ENCODE measurements at regions not wholly inside any gene's neighbourhood (a gene's known extent, or its start where the extent isn't known, plus 50 kb on each side); places are given as distances from the start of the nearest gene placed in this dataset.

DNA sequence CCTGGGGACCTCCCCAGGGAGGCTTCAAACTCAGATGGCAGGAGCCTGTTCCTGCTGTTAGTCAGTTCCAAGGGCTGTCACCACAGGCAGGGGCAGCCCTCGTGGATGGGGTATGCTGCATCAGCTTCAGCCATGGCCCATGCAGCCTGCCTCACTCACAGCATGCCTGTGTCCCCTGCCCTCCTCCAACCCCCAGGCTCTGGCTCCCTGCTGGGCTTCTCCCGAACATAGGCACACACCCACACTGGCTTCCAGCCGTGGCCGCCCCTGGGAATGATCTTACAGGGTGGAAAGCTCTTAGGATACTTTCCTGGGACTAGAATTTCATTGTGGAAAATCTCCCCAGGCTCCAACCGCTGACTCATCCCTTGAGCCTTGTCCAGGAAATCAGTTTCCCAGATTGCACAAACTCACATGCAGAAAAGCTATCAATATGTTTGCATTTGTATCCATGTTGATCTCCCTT, 163.8 kb downstream of the SEC61B start:
- TF ChIP-seq FOXP1 (CRISPR knock-in tag; IDR thresholded peaks at IDR 0.05): no peak
- no peak for TF ChIP-seq HMGN3 (IDR thresholded peaks at IDR 0.05; ENCODE audit: borderline replicate concordance, extremely low read depth, insufficient read length, low read depth, low read length)
- no peak for TF ChIP-seq HLTF (IDR thresholded peaks at IDR 0.05)
- TF ChIP-seq ZBTB7A (IDR thresholded peaks at IDR 0.05; ENCODE audit: borderline replicate concordance, control insufficient read depth, low read depth, low read length): no peak
- TF ChIP-seq, protein P1, sequence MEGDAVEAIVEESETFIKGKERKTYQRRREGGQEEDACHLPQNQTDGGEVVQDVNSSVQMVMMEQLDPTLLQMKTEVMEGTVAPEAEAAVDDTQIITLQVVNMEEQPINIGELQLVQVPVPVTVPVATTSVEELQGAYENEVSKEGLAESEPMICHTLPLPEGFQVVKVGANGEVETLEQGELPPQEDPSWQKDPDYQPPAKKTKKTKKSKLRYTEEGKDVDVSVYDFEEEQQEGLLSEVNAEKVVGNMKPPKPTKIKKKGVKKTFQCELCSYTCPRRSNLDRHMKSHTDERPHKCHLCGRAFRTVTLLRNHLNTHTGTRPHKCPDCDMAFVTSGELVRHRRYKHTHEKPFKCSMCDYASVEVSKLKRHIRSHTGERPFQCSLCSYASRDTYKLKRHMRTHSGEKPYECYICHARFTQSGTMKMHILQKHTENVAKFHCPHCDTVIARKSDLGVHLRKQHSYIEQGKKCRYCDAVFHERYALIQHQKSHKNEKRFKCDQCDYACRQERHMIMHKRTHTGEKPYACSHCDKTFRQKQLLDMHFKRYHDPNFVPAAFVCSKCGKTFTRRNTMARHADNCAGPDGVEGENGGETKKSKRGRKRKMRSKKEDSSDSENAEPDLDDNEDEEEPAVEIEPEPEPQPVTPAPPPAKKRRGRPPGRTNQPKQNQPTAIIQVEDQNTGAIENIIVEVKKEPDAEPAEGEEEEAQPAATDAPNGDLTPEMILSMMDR (IDR thresholded peaks at IDR 0.05 in 2 of 3, conservative IDR thresholded peaks at IDR 0.05 in 1 of 3; ENCODE audit: insufficient read depth in 2 of 3, low read depth in 1 of 3, low read length in 3 of 3): no peak
- TF ChIP-seq ZFP36 (IDR thresholded peaks at IDR 0.05; ENCODE audit: low read depth, low read length, partially characterized antibody): no peak
- no peak for TF ChIP-seq FOXM1 (IDR thresholded peaks at IDR 0.05; ENCODE audit: low read depth)
- no peak for TF ChIP-seq FOXM1 (CRISPR knock-in tag; IDR thresholded peaks at IDR 0.05; ENCODE audit: low read depth)
- no peak for TF ChIP-seq TBL1XR1 (IDR thresholded peaks at IDR 0.05; ENCODE audit: low read length in 2 of 2)
- TF ChIP-seq ZNF165 (CRISPR knock-in tag; IDR thresholded peaks at IDR 0.05; ENCODE audit: borderline replicate concordance): no peak
- no peak for TF ChIP-seq SRF (CRISPR knock-in tag; IDR thresholded peaks at IDR 0.05)
- TF ChIP-seq MTA2 (IDR thresholded peaks at IDR 0.05; ENCODE audit: low read depth): no peak
- no peak for TF ChIP-seq ZNF24 (IDR thresholded peaks at IDR 0.05)
